Keratinocyte (primary cell): ENCODE measurements at regions not wholly inside any gene's neighbourhood (a gene's known extent, or its start where the extent isn't known, plus 50 kb on each side); places are given as distances from the start of the nearest gene placed in this dataset.

ENCODE experiments used
- DNase-seq: peaks from one replicate; pipeline ENCODE4 v3.0.0-alpha.2; 2011; ENCODE audit warnings: low read depth, missing footprints, low spot score
- FAIRE-seq: peaks from 2 replicates; lab custom pipeline; 2011; peaks lifted over from hg19 to GRCh38; lab: Jason Lieb, UNC
- H2AFZ ChIP-seq: 2 replicates; pipeline ENCODE4 v1.6.0; 2012; ENCODE audit warnings: low read length, control low read depth, inconsistent platforms; ENCODE audit not compliant: control insufficient read depth
- H3K27ac ChIP-seq: 2 replicates; pipeline ENCODE4 v1.5.1; 2011; ENCODE audit warnings: low read length; ENCODE audit not compliant: control insufficient read depth, insufficient read depth
- H3K27me3 ChIP-seq: 3 replicates; pipeline ENCODE4 v1.6.0; 2011; ENCODE audit warnings: low read length; ENCODE audit not compliant: control insufficient read depth, insufficient read depth; ENCODE audit errors: extremely low read depth
- H3K36me3 ChIP-seq, 2 experiments: 2 replicates in 1 of 2; 3 replicates in 1 of 2; pipeline ENCODE4 v1.5.1; 2011; ENCODE audit warnings: low read length in 2 of 2, mild to moderate bottlenecking in 1 of 2; ENCODE audit not compliant: control insufficient read depth in 2 of 2, insufficient read depth in 2 of 2; ENCODE audit errors: extremely low read depth in 1 of 2
- H3K4me1 ChIP-seq: 3 replicates; pipeline ENCODE4 v1.5.1; 2011; ENCODE audit warnings: low read length; ENCODE audit not compliant: control insufficient read depth, insufficient read depth; ENCODE audit errors: extremely low read depth
- H3K4me2 ChIP-seq: 3 replicates; pipeline ENCODE4 v1.6.0; 2011; ENCODE audit warnings: low read depth, low read length; ENCODE audit not compliant: control insufficient read depth, insufficient read depth; ENCODE audit errors: extremely low read depth
- H3K4me3 ChIP-seq, 3 experiments: fragments of 200-600 bp in 1 of 3; sonication (generic) in 1 of 3; 2 replicates in 2 of 3; 3 replicates in 1 of 3; pipeline ENCODE4 v1.5.1; 2011 to 2016; ENCODE audit warnings: low read length in 3 of 3, mild to moderate bottlenecking in 3 of 3, control low read depth in 2 of 3, inconsistent platforms in 1 of 3, low read depth in 1 of 3, mixed read lengths in 1 of 3, mixed run types in 1 of 3, moderate library complexity in 1 of 3; ENCODE audit not compliant: control insufficient read depth in 2 of 3, insufficient read depth in 2 of 3; ENCODE audit errors: extremely low read depth in 1 of 3
- H3K79me2 ChIP-seq: 2 replicates; pipeline ENCODE4 v1.6.0; 2012; ENCODE audit warnings: low read length; ENCODE audit not compliant: control insufficient read depth, insufficient read depth
- H3K9ac ChIP-seq: 3 replicates; pipeline ENCODE4 v1.6.0; 2011; ENCODE audit warnings: low read length; ENCODE audit not compliant: control insufficient read depth, insufficient read depth; ENCODE audit errors: extremely low read depth
- H3K9me1 ChIP-seq: 3 replicates; pipeline ENCODE4 v1.6.0; 2011; ENCODE audit warnings: low read length; ENCODE audit not compliant: control insufficient read depth, insufficient read depth; ENCODE audit errors: extremely low read depth
- H3K9me3 ChIP-seq: 2 replicates; pipeline ENCODE4 v1.5.1; 2012; ENCODE audit warnings: low read depth, low read length; ENCODE audit not compliant: control insufficient read depth
- H4K20me1 ChIP-seq: 3 replicates; pipeline ENCODE4 v1.6.0; 2011; ENCODE audit warnings: low read length; ENCODE audit not compliant: control insufficient read depth, insufficient read depth; ENCODE audit errors: extremely low read depth
- CTCF ChIP-seq, 3 experiments: IDR thresholded peaks in 1 of 3; conservative IDR thresholded peaks in 1 of 3; optimal IDR thresholded peaks in 1 of 3; 2 replicates in 2 of 3; 3 replicates in 1 of 3; pipeline versions ENCODE3 to v1.5.1; 2011; ENCODE audit warnings: low read length in 3 of 3, mild to moderate bottlenecking in 3 of 3, moderate library complexity in 2 of 3, control low read depth in 1 of 3, inconsistent platforms in 1 of 3; ENCODE audit not compliant: insufficient read depth in 2 of 3; ENCODE audit errors: extremely low read depth in 1 of 3
- EZH2 ChIP-seq: IDR thresholded peaks from one replicate; pipeline ENCODE4 v1.6.1; 2012; ENCODE audit warnings: inconsistent platforms, mild to moderate bottlenecking, low read length, moderate library complexity
- dilution Hi-C: fragments of 300-500 bp; cut with MboI; formaldehyde crosslinking; loops from one replicate; pipeline ENCODE4 v1.7.0; 2020; ENCODE audit warnings: low sequenced_read_pairs; ENCODE audit not compliant: extremely low pct_ligation_motif_present

GRCh38 chr4:184906480-184907097 is 80.8 kb upstream of the ACSL1 start:
- H3K9ac ChIP-seq = no peak overlapping the region
- no peaks in the 10 kb centered on the region for H3K9me3 ChIP-seq
- H3K27ac ChIP-seq = no peak overlapping the region
- H3K27me3 ChIP-seq = no peaks in the 10 kb centered on the region
- no peaks in the 10 kb centered on the region for H3K36me3 ChIP-seq
- H2AFZ ChIP-seq = no peak overlapping the region
- no peaks in the 10 kb centered on the region for H3K9me1 ChIP-seq
- H3K4me2 ChIP-seq = no peak overlapping the region
- H3K4me3 ChIP-seq = no peak overlapping the region
- no peaks in the 10 kb centered on the region for H4K20me1 ChIP-seq
- TF ChIP-seq EZH2 = no peak
- no peak for TF ChIP-seq CTCF (optimal IDR thresholded peaks at IDR 0.05 in 1 of 3, IDR thresholded peaks at IDR 0.05 in 1 of 3, conservative IDR thresholded peaks at IDR 0.05 in 1 of 3; ENCODE audit: extremely low read depth in 1 of 3, insufficient read depth in 2 of 3, low read length in 3 of 3)
- dilution Hi-C loops = no loop called here
- H3K4me1 ChIP-seq = peaks cover 8% of the 10 kb centered on the region
- FAIRE-seq (no peak), DNase-seq (no peak)
- H3K79me2 ChIP-seq = no peaks in the 10 kb centered on the region

GRCh38 chr4:184907216-184907615 is 81.4 kb upstream of the ACSL1 start:
- DNase-seq = no peak
- Histone ChIP-seq H3K4me1 (peaks cover 11% of the 10 kb centered on the region), H3K27ac (no peak overlapping the region), H3K9me3 (no peaks in the 10 kb centered on the region), H3K79me2 (no peaks in the 10 kb centered on the region), H3K27me3 (no peaks in the 10 kb centered on the region), H3K9me1 (no peaks in the 10 kb centered on the region), H3K9ac (no peak overlapping the region), H3K4me2 (no peak overlapping the region), H4K20me1 (no peaks in the 10 kb centered on the region), H2AFZ (no peak overlapping the region), H3K36me3 (no peaks in the 10 kb centered on the region), H3K4me3 (no peak overlapping the region)
- no peak for TF ChIP-seq EZH2
- TF ChIP-seq CTCF (optimal IDR thresholded peaks at IDR 0.05 in 1 of 3, IDR thresholded peaks at IDR 0.05 in 1 of 3, conservative IDR thresholded peaks at IDR 0.05 in 1 of 3; ENCODE audit: extremely low read depth in 1 of 3, insufficient read depth in 2 of 3, low read length in 3 of 3) = no peak
- dilution Hi-C loops = no loop called here
- FAIRE-seq = no peak
